Endothelial cell of umbilical vein (primary cell): ENCODE measurements at regions not wholly inside any gene's neighbourhood (a gene's known extent, or its start where the extent isn't known, plus 50 kb on each side); places are given as distances from the start of the nearest gene placed in this dataset.

Experiments used
- BruUV-seq: library from RNA; stranded (reverse); fragments of 400-500 nt; replicated peaks from 2 replicates; lab custom pipeline; 2021; lab: Mats Ljungman, UMichigan
- CTCF ChIA-PET: fragments of 300-600, 350-600 bp; sonication (Branson Sonifier 250); formaldehyde crosslinking; loops from one replicate; lab custom pipeline; 2021; ENCODE audit warnings: antibody characterized with exemption, inconsistent platforms; lab: Charles Lee
- POLR2A ChIA-PET: fragments of 300-600, 350-600 bp; sonication (Branson Sonifier 250); formaldehyde crosslinking; loops from one replicate; lab custom pipeline; 2021; ENCODE audit warnings: antibody characterized with exemption, inconsistent platforms; lab: Charles Lee
- DNase-seq: peaks from one replicate; pipeline ENCODE4 v3.0.0-alpha.2; 2011; ENCODE audit warnings: low read depth, low spot score
- FAIRE-seq: peaks from 2 replicates; lab custom pipeline; 2011; peaks lifted over from hg19 to GRCh38; lab: Jason Lieb, UNC
- H2AFZ ChIP-seq: 2 replicates; pipeline ENCODE4 v1.6.0; 2012; ENCODE audit warnings: low read depth, low read length, control low read depth, inconsistent platforms
- H3K27ac ChIP-seq: 2 replicates; pipeline ENCODE4 v1.5.1; 2011; ENCODE audit warnings: low read depth, mild to moderate bottlenecking, control low read depth, low read length, moderate library complexity; ENCODE audit not compliant: insufficient read depth
- H3K27me3 ChIP-seq, 2 experiments: 2 replicates each; pipeline versions ENCODE4 v1.6.0 to v1.6.1; 2011; ENCODE audit warnings: low read length in 2 of 2, mixed read lengths in 1 of 2; ENCODE audit not compliant: control insufficient read depth in 2 of 2, insufficient read depth in 2 of 2
- H3K36me3 ChIP-seq, 2 experiments: 2 replicates in 1 of 2; 3 replicates in 1 of 2; pipeline ENCODE4 v1.5.1; 2011; ENCODE audit warnings: low read length in 2 of 2, mild to moderate bottlenecking in 1 of 2, moderate library complexity in 1 of 2; ENCODE audit not compliant: control insufficient read depth in 2 of 2, insufficient read depth in 2 of 2; ENCODE audit errors: extremely low read depth in 1 of 2
- H3K4me1 ChIP-seq: 3 replicates; pipeline ENCODE4 v1.5.1; 2011; ENCODE audit warnings: mild to moderate bottlenecking, low read length; ENCODE audit not compliant: control insufficient read depth, insufficient read depth; ENCODE audit errors: extremely low read depth
- H3K4me2 ChIP-seq: 2 replicates; pipeline ENCODE4 v1.6.1; 2011; ENCODE audit warnings: low read length, control low read depth, mixed read lengths; ENCODE audit not compliant: insufficient read depth
- H3K4me3 ChIP-seq, 3 experiments: fragments of 200-600 bp in 1 of 3; sonication (generic), shearing (Covaris generic) in 1 of 3; replicated peaks in 1 of 3; 2 replicates each; pipeline ENCODE4 v1.5.1; 2011 to 2016; ENCODE audit warnings: control low read depth in 3 of 3, low read length in 3 of 3, mild to moderate bottlenecking in 2 of 3, inconsistent platforms in 1 of 3, low read depth in 1 of 3, moderate library complexity in 1 of 3; ENCODE audit not compliant: insufficient read depth in 1 of 3
- H3K79me2 ChIP-seq: 2 replicates; pipeline ENCODE4 v1.6.0; 2012; ENCODE audit warnings: low read length, inconsistent platforms; ENCODE audit not compliant: control insufficient read depth, insufficient read depth
- H3K9ac ChIP-seq: replicated peaks from 2 replicates; pipeline ENCODE3; 2011; ENCODE audit warnings: low read length, control low read depth; ENCODE audit not compliant: insufficient read depth; ENCODE audit errors: extremely low read depth
- H3K9me1 ChIP-seq: replicated peaks from 3 replicates; pipeline ENCODE4 v1.6.0; 2011; ENCODE audit warnings: mild to moderate bottlenecking, low read length; ENCODE audit not compliant: control insufficient read depth, insufficient read depth; ENCODE audit errors: extremely low read depth
- H3K9me3 ChIP-seq: replicated peaks from 2 replicates; pipeline ENCODE4 v1.5.1; 2012; ENCODE audit warnings: low read length, inconsistent platforms; ENCODE audit not compliant: control insufficient read depth, insufficient read depth
- H4K20me1 ChIP-seq: replicated peaks from 2 replicates; pipeline ENCODE3; 2011; ENCODE audit warnings: mild to moderate bottlenecking, low read length; ENCODE audit not compliant: control insufficient read depth, insufficient read depth; ENCODE audit errors: extremely low read depth
- CTCF ChIP-seq, 2 donors: IDR thresholded peaks; 1 replicate in 1 of 2; 2 replicates in 1 of 2; pipeline ENCODE4 v1.5.1; 2011; ENCODE audit warnings: low read length in 2 of 2, mild to moderate bottlenecking in 2 of 2, moderate library complexity in 2 of 2, control low read depth in 1 of 2, inconsistent platforms in 1 of 2, low read depth in 1 of 2; ENCODE audit not compliant: insufficient read depth in 1 of 2; ENCODE audit errors: extremely low read depth in 1 of 2
- EZH2 ChIP-seq: IDR thresholded peaks from 2 replicates; pipeline ENCODE4 v1.6.1; 2012; ENCODE audit warnings: borderline replicate concordance, low read depth, mild to moderate bottlenecking, moderate library complexity, low read length, inconsistent platforms; ENCODE audit not compliant: severe bottlenecking
- FOS ChIP-seq: IDR thresholded peaks from 2 replicates; pipeline ENCODE4 v1.6.1; 2011; ENCODE audit warnings: mild to moderate bottlenecking, low read length, moderate library complexity, borderline replicate concordance; ENCODE audit not compliant: insufficient read depth
- GATA2 ChIP-seq: IDR thresholded peaks from 2 replicates; pipeline ENCODE4 v1.7.0; 2011; ENCODE audit warnings: low read depth, mild to moderate bottlenecking, moderate library complexity, mixed read lengths, low read length; ENCODE audit not compliant: insufficient read length, insufficient read depth
- JUN ChIP-seq: IDR thresholded peaks from 2 replicates; pipeline ENCODE4 v1.6.1; 2011; ENCODE audit warnings: borderline replicate concordance, low read depth; ENCODE audit not compliant: insufficient read length, insufficient read depth
- MAX ChIP-seq: IDR thresholded peaks from 2 replicates; pipeline ENCODE4 v1.6.1; 2011; ENCODE audit not compliant: insufficient read depth, insufficient read length
- MYC ChIP-seq: IDR thresholded peaks from one replicate; pipeline ENCODE4 v1.6.1; 2011; ENCODE audit warnings: mild to moderate bottlenecking, low read depth, low read length
- POLR2A ChIP-seq: IDR thresholded peaks from 2 replicates; pipeline ENCODE4 v1.6.1; 2012; ENCODE audit warnings: low read depth, mild to moderate bottlenecking, control low read depth, low read length
- POLR2AphosphoS5 ChIP-seq: IDR thresholded peaks from 2 replicates; pipeline ENCODE4 v1.6.1; 2012; ENCODE audit warnings: low read depth, mild to moderate bottlenecking, control low read depth, low read length, moderate library complexity; ENCODE audit not compliant: insufficient read depth
- dilution Hi-C: fragments of 300-500 bp; cut with MboI; formaldehyde crosslinking; loops from one replicate; pipeline ENCODE4 v1.15.0; 2019; ENCODE audit warnings: low sequenced_read_pairs; ENCODE audit not compliant: extremely low pct_ligation_motif_present
- intact Hi-C: fragments of 100-400 bp; cut with micrococcal nuclease; formaldehyde crosslinking; loops from one replicate; pipeline ENCODE4 v1.10.0; 2022

- Histone ChIP-seq H3K4me1 (no peaks in the 10 kb centered on the region), H3K79me2 (no peaks in the 10 kb centered on the region), H3K9me3 (no peaks in the 10 kb centered on the region), H3K4me2 (no peak overlapping the region), H3K27me3 (no peaks in the 10 kb centered on the region), H3K4me3 (no peak overlapping the region), H2AFZ (no peak overlapping the region), H3K9me1 (no peaks in the 10 kb centered on the region), H3K27ac (no peak overlapping the region), H3K9ac (no peak overlapping the region), H4K20me1 (no peaks in the 10 kb centered on the region), H3K36me3 (no peaks in the 10 kb centered on the region)
- no peak for FAIRE-seq
- intact Hi-C loops (no loop called here), dilution Hi-C loops (no loop called here)
- no peak for DNase-seq
- BruUV-seq = no TSS peak
- TF ChIP-seq MYC (no peak), CTCF (IDR thresholded peaks at IDR 0.05; ENCODE audit: extremely low read depth in 1 of 2, insufficient read depth in 1 of 2, low read depth in 1 of 2, low read length in 2 of 2) (no peak), JUN (no peak), MAX (no peak), EZH2 (no peak), GATA2 (no peak), POLR2AphosphoS5 (no peak), FOS (no peak), POLR2A (no peak)
- POLR2A ChIA-PET = no interaction called here
- CTCF ChIA-PET = no interaction called here
Observed at GRCh38 chr2:238717084-238717483, 130.8 kb upstream of the TWIST2 start.
